Stimulated activated CD8-positive, alpha-beta memory T cell treated with anti-CD3 and anti-CD28 coated beads, Interleukin-4, amount 100 ng/mL, for 48 hours (primary cell): ENCODE measurements at regions not wholly inside any gene's neighbourhood (a gene's known extent, or its start where the extent isn't known, plus 50 kb on each side); places are given as distances from the start of the nearest gene placed in this dataset.

Experiments
- DNase-seq: peaks from one replicate; pipeline ENCODE4 v3.0.0-alpha.2; 2020

DNA sequence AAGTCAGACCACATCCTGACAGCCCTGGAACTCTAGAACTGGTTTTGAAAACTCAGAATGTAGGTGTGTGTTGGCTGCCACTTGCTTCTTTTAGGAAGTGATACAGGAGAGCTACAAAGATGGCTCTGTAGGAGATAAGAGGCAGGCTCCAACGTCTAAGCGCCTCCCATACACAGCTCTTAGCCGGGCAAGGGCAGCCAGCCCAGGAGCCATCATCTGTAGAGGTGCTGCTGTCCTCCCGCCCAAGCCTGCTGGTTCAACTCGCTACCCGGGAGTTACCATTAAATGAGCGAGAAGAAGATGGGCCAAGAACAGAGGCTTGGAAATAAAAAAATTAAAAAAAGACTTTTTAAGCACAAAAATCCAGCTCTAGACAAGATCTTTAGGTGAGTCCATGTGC is 61.2 kb upstream of the DIO3 start:
- no peak for DNase-seq

DNA sequence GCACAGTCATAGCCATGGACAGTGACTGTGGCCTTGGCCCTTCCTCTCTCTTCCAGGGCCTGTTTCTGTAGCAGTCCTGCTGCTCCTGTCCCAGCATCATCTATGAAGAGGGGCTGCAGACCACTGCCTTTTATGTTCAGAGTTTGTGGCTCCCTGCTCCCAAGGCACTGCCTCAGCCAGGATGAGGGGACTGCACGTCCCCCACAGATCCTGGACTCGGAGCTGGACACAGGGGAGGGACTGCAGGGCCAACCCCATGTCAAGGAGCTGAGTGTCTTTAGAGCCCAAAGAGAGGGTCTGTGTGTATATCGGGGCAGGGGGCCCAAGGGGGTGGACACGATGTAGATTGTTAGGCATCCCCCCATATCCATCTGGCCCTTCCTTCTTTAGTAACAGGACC is 60.6 kb upstream of the DIO3 start:
- DNase-seq: no peak

DNA sequence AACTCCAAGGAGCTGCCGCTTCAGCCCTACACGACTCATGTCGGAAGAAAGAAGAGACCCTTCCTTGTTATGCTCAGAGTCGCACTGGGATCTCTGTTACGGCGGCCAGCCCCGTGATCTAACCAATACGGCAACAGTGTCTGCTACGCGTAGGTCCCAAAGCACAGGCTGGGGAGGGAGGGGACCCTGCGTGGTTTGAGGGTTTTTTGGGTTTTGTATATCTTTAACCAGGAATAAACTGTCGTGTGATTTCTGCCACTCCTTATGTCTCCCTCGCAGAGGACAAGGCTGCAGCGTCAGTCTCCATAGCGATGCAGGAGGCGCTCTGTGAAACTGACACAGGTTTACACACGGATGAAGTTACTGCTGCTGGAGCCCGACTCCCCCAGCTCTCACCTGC is 60.0 kb upstream of the DIO3 start:
- no peak for DNase-seq

DNA sequence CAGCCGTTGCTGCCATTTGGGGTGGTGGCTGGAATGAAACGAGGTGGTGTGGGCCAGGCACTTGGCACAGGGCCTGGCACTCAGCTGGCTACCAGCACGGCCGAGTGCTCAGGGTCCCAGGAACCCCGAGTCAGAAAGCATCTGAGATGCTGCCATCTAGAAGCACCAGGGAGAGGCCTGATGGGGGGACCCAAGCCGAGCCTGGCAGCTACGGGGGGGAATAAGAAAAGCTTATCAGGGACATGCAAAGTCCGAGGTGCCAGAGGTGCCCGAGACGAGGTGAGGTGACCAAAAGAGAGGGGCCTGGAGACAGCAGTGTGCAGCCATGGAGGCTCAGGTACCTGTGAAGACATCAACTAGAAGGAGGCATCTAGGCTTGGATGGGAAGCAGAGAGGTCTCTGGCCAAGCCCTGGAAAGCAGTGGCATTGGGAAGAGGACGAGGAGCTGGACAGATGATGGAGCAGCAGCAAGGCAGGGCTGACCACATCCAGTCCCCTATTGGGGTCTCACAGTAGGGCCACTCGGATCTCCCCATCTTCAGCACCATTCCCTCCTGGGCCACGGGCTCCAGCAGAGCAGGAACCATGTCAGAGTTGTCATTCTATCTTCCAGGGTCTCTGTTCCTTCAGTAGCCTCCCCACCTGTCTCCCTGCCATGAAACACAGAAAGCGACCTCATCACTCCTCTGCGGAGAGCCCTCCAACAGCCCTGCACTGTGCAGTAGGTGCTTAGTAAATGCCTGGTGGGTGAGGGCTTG is 59.3 kb upstream of the DIO3 start:
- no peak for DNase-seq

DNA sequence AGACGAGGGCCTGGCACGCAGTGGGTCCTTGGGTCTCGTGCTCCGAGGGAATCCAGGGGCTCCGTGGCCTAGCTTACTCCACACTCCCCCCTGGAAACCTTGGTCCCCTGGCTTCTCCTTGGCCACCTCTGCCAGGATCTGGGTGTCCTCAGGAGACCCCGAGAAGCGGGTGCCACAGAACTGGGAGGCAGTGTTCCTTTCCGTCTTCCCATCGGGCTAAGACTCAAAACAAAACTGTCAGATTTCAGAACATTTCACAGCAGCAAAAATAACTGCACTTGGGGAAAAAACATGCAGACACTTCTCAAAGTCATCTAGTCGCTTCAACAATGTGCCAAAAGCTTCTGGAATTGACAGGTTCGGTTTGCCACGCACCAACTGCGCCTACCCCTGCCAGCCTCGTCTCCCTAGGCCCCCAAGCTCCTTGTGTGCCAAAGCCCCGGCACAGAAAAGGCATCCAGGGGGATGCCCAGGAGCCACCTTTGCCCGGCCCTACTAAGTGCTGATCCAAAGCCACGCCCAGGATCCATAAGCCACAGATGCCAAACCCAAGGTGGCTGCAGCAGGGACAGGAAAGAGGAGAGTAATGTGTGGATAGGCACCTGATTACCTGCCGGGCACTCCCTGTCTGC is 58.4 kb upstream of the DIO3 start:
- no peak for DNase-seq

DNA sequence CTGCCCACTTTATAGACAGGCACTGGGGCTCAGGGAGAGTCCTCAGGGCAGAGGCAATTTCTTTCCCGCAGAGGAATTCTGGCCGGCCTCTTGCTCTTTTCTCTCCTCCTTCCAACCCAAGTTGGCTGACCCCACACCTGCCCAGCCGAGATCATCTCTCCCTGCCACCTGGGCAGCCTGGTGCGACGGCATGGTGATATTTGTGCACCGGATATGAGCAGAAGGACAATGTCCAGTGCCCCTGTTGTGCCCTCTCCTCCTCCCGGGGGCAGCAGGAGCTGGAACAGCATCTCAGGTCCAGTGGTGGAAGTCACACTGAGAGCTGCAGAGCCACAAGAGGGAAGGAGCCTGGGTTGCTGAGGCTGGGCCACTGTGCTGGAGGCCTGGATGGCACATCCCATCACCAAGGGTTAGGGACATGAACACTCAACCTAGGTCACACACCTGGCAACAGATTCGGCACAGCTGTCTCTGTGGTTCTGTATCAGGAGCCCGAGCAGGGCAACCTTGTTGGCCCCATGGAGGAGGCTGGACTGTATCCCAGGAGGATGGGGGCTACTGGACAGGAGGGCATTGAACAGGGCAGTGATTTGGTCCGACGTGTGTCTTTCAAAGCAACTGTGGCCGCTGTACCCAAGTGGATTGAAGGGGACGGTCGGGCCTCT is 57.7 kb upstream of the DIO3 start:
- DNase-seq: no peak

DNA sequence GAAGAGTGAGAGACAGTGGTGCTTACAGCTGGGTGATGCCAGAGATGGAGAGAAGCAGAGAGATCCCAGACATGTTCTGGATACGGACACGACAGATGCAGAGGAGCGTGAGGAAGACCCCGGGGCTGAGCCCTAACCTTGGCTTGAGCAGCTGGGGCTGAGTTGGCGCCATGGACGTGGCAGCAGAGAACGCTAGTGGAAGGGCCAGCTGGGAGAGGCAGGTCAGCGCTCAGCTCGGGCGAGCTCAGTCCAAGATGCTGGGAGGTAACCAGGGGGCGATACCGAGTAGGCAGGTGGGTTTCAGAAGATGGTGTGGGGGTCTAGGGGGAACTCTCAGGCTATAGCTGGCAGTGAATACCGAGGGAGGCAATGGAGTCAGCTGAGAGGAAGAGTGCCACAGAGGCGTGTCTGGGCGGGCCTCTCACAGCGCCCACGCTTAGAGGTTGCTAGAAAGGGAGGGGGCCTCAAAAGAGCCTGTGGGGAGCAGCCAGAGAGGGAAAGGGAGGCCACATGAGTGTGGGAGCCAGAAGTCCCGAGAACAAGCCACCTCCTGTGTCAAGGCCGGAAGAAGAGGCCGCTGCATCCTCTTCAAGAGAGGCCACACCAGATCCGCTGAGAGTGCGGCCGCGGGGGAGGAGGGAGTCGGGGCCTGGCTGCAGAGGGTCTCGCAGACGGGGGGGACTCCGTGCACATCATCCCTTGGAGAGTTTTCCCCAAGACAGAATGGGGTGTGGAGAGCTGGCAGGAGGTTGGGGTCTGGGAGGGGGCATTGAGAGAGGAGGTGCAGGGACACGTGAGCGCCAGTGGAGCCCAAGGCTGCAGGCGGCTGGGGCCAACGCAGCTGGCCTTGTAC is 57.0 kb upstream of the DIO3 start:
- DNase-seq: no peak

DNA sequence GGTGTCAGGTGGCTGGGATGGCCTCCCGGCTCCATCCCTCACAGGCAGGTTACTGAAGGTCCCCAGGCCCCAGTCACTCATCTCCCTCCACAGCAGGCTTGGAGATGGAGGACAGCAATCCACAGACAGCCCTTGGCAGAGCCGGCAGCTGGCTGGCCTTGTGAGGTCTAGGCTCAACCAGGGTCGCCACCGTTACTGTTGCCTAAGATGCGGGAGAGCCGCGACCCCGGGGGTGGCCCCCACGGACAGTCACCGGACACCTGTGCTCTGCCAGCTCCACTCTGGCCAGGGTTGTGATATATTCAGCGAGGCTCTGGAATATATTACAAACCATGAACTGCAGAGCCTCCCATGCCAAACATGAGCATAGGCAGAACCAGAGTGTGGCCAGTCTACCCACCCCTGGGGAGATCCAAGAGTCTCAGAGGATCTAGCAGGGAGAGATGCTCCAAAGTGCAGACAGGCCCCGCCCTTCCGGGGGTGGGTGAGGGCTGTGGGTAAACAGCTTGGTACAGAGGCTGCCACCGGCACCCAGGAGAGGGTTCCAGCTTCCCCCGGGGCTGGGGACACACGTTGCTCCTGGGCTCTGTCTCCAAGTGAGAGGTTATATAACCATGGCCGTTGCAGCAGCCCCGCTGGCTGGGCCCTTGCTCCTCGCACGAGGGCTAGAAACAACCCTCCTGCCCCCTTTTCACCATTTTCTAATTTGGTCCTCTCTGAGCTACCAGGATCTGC is 55.9 kb upstream of the DIO3 start:
- no peak for DNase-seq

DNA sequence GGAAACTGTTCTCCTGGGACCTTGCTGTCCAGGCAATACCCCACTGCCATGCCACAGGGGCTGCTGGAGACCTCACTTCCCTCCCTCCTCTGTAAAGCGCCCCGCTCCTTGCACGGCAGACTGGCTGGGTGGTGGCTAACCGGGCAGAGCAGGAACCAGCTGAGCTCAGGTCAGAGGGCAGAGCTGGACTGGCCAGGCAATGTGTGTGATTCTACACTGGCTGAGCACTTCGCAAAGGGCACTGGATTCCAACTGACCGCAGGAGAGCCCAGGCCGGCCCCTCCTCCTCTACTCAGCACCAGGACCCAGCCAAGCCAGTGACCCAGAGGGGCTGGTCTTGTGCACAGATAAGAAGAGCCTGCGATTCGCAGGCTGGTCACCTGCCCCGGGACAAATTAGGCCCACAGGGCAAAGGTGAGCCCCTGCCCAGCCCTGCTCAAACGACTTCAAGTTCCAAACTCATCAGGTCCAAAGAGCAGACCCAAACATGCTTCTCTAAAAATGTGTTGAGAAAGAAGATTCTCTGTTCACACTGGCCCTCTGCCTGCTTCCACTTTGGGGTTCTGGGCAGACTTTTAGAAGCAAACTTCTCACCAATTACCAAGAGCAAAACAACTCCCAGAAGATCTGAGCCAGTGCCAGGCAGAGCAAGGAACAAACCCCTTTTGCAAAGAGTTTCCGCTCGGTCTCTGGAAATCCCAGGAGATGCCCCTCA is 54.9 kb upstream of the DIO3 start:
- no peak for DNase-seq

DNA sequence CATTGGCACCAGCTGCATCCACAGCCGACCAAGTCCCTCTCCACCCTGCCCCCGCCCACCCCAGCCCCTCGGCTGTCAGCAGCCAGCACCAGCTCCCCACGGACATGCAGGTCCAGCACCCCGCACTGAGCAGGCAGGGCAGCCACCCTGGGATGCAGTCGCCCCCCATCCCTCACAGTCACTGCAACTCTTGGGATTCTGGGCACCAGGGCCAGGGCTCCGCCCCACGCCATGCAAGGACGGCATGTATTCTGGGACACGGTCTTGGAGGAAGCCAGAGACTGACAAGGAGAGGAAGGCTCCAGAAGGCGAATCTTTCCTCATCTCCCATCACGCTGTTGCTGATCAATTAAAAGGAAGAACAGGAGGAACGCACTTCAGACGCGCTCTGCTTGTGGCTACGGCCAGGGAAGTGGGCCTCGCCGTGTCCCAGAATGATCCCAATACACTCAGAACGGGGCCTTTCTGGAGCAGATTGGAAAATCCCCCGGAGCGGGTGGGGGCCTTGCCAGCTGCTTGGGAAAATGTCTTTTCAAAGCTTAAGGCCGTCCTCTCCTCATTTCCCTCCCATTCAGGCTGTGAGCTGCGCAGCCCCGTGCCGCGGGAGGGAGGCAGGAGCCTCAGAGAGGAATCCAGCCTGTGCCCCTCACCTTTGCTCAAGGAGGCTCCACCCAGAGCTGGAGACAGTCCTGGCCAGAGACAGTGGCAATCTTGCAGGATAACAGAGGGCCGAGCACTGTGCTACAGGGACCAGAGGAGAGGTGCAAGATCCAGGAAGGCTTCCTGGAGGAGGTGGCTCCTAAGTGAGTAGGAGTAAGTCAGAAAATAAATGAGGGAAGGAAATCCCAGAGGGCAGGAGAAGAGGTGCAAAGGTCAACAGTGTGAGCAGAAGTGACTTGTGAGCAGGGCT is 54.1 kb upstream of the DIO3 start:
- DNase-seq: no peak

DNA sequence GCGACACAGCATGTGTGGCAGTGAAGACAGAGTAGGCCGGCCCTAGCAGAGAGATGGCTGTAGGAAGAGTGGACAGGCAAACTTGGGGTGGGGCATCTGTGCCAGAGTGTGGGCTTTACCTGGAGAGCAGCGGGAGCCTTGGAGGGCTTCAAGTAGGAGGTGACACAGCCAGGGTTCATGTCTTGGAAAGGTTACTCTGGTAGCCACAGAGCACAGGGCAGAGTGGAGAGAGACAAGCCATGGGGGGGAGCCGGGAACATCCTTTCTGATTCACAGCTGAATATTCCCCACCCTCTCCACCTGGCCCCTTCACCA is 53.5 kb upstream of the DIO3 start:
- DNase-seq: no peak

DNA sequence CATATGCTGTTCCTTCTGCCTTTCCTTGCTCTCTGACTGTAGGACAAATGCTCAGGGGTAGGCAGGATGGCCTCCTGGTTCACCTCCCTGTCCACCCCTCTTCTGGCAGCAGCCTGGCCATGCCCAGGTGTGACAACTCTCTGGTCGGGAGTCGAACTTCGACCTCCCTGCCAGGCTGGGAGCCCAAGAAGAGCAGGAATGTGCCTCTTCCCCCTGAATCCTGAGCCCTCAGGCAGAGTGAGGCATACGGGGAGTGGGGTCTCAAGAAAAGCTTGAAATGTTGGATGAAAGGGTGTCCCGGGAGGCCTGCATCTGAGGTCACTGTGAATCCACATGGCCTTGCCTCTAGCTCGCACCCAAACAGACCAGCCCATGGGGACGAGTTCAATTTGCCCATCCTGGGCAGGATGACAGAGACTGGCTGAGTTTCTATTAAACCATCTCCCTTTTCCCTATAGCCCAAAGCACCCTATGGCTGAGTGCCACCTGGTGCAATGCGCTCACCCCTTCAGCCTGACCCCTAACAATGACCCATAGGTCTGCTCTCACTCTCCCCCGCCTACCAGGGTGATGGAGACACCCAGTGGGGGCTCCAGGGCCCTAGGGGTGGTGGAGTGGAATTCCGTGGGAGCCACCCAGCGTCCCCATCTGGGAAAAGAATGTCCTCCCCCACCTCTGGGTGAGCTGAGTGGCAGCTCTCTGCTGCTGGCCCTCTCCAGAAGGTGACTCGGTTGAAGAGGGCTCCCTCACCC is 52.9 kb upstream of the DIO3 start:
- DNase-seq: no peak

DNA sequence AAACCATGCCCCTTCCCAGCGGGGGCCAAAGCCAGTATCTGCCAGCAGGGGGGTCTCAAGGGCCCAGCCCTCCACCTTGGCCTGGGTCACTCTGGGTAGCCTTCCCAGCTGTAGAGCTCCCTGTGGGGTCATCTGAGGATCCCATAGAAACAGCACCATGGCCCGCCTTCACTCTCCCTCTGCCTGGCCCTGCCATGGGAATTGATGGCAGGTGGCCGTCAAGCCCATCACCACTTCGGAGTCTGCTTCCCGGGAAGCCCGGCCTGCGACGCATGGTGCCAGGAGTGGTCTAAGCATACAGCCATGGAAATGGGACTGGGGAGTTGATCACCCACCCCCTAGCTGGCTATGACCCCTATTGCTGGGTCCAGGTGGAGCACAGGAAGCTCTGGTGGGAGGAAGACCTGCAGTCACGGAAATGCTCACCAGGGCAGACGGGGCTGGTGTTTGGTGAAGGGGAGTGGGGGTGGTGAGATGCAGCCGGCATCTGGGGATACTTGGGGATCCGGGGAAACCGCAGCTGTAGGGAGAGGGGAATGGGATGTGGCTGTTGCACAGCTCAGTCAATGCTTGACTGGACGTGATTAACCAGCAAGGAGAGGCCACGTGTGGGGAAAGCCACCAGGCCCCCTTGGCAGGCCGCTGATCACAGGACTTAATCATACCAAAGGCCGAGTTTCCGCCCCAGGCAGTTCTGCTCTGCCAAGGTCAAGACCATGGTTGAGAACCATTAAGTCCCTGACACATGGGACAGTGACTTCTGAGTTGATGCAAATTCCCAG is 52.2 kb upstream of the DIO3 start:
- DNase-seq: no peak

DNA sequence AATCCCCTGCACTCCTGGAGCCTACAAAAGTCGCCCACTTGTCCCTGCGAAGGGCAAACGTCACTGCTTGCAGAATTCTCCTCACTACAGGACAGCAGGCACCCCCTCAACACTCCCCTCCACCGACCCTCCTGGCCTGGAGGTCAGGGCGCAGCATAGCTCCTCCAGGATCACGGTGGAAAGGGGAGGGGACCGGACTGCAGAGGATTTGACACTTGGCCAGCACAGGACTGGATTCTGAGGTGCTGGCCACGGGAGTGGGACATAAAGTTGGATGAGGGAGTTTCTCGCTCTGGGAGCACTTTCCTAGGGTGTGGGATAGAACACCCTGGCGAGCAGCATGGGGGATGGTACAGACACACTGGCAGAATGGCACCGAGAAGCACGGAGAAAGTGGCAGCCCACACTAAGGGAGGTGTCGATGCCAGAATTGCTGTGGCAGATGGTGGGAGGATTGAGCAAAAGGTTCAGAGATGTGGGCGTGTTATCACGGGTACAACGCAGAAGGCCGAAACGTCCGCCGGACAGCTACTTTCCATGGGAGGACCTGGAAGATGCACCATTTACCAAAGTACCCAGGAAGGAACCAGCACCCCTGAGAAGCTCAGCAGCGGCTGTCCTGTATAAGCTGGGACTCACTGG is 51.4 kb upstream of the DIO3 start:
- no peak for DNase-seq

DNA sequence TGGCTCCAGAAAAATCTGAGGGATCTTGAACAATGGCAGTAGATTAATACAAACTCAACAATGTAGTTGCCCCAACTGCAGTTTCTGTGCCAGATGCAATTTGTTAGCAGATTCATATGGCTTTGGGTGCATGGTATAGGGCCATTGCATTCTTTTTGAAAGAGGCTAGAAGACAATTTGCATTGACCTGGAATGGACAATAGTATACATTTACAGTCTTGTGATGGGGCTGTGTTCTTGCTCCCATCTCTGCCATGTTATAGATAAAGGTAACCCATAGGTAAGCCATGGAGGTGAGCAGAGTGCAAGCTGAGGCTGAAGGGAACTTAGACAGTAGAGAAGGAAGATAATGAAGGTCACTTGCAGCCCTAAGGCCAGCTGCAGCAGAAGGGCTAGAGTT is 50.1 kb upstream of the DIO3 start:
- no peak for DNase-seq
